H9 (cell line): ENCODE measurements at regions not wholly inside any gene's neighbourhood (a gene's known extent, or its start where the extent isn't known, plus 50 kb on each side); places are given as distances from the start of the nearest gene placed in this dataset.

Experiments used
- DNase-seq: peaks from one replicate; pipeline ENCODE4 v3.0.0-alpha.2; 2017
- H2AFZ ChIP-seq: one replicate; pipeline ENCODE4 v1.6.1; 2013; ENCODE audit warnings: mild to moderate bottlenecking, low read length, control low read depth, moderate library complexity
- H2AK5ac ChIP-seq: 2 replicates; pipeline ENCODE4 v1.6.1; 2013; ENCODE audit warnings: low read length, control low read depth, mixed read lengths; ENCODE audit not compliant: insufficient read length
- H2BK120ac ChIP-seq: one replicate; pipeline ENCODE4 v1.6.1; 2013; ENCODE audit warnings: low read depth, mild to moderate bottlenecking, low read length, control low read depth, inconsistent platforms; ENCODE audit not compliant: poor library complexity, severe bottlenecking
- H2BK12ac ChIP-seq: 2 replicates; pipeline ENCODE4 v1.6.1; 2013; ENCODE audit warnings: low read length, control low read depth, mixed read lengths, low read depth; ENCODE audit not compliant: insufficient read length
- H2BK15ac ChIP-seq: 2 replicates; pipeline ENCODE4 v1.6.1; 2013; ENCODE audit warnings: low read depth, low read length, control low read depth
- H2BK20ac ChIP-seq: one replicate; pipeline ENCODE4 v1.6.1; 2013; ENCODE audit warnings: low read depth, mild to moderate bottlenecking, low read length, control low read depth, inconsistent platforms; ENCODE audit not compliant: poor library complexity, severe bottlenecking
- H2BK5ac ChIP-seq: 2 replicates; pipeline ENCODE4 v1.6.1; 2013; ENCODE audit warnings: low read length, control low read depth, mixed read lengths; ENCODE audit not compliant: insufficient read length
- H3K14ac ChIP-seq: 2 replicates; pipeline ENCODE4 v1.6.1; 2013; ENCODE audit warnings: low read length, control low read depth; ENCODE audit not compliant: insufficient read depth
- H3K18ac ChIP-seq: 2 replicates; pipeline ENCODE4 v1.6.1; 2013; ENCODE audit warnings: low read depth, mild to moderate bottlenecking, mixed read lengths, low read length, control low read depth; ENCODE audit not compliant: insufficient read length
- H3K23ac ChIP-seq: 2 replicates; pipeline ENCODE4 v1.6.1; 2013; ENCODE audit warnings: low read length, control low read depth, mixed read lengths, low read depth; ENCODE audit not compliant: insufficient read length
- H3K23me2 ChIP-seq: 2 replicates; pipeline ENCODE4 v1.6.1; 2013; ENCODE audit warnings: low read depth, mild to moderate bottlenecking, mixed read lengths, low read length, control low read depth; ENCODE audit not compliant: insufficient read length, poor library complexity, severe bottlenecking
- H3K27ac ChIP-seq: 2 replicates; pipeline ENCODE4 v1.5.1; 2013; ENCODE audit warnings: low read length, control low read depth, mixed read lengths, low read depth; ENCODE audit not compliant: insufficient read length
- H3K27me3 ChIP-seq: 2 replicates; pipeline ENCODE4 v1.6.1; 2013; ENCODE audit warnings: low read length, control low read depth, inconsistent platforms; ENCODE audit not compliant: insufficient read depth
- H3K4ac ChIP-seq: 2 replicates; pipeline ENCODE4 v1.6.1; 2013; ENCODE audit warnings: low read depth, mild to moderate bottlenecking, control low read depth, inconsistent platforms, low read length, moderate library complexity
- H3K4me1 ChIP-seq: 2 replicates; pipeline ENCODE4 v1.6.1; 2013; ENCODE audit warnings: low read length, control low read depth, inconsistent platforms; ENCODE audit not compliant: insufficient read depth
- H3K4me2 ChIP-seq: 2 replicates; pipeline ENCODE4 v1.6.1; 2013; ENCODE audit warnings: low read length, control low read depth, mixed read lengths; ENCODE audit not compliant: insufficient read length, insufficient read depth
- H3K56ac ChIP-seq: 2 replicates; pipeline ENCODE4 v1.6.1; 2013; ENCODE audit warnings: low read depth, mild to moderate bottlenecking, mixed read lengths, low read length, control low read depth; ENCODE audit not compliant: insufficient read length
- H3K79me1 ChIP-seq: 2 replicates; pipeline ENCODE4 v1.6.1; 2013; ENCODE audit warnings: low read depth, mild to moderate bottlenecking, moderate library complexity, low read length, control low read depth, inconsistent platforms; ENCODE audit not compliant: insufficient read depth, poor library complexity, severe bottlenecking
- H3K79me2 ChIP-seq: 2 replicates; pipeline ENCODE4 v1.6.1; 2013; ENCODE audit warnings: low read length, control low read depth, inconsistent platforms; ENCODE audit not compliant: insufficient read depth
- H3K9ac ChIP-seq: 2 replicates; pipeline ENCODE4 v1.6.1; 2013; ENCODE audit warnings: low read length, control low read depth, mixed read lengths; ENCODE audit not compliant: insufficient read length; ENCODE audit errors: extremely low read depth
- H3K9me3 ChIP-seq: one replicate; pipeline ENCODE4 v1.6.1; 2013; ENCODE audit warnings: low read depth, low read length, inconsistent platforms; ENCODE audit not compliant: control insufficient read depth
- H3T11ph ChIP-seq: one replicate; pipeline ENCODE4 v1.6.1; 2013; ENCODE audit warnings: mild to moderate bottlenecking, low read length, control low read depth, inconsistent platforms
- H4K20me1 ChIP-seq: one replicate; pipeline ENCODE4 v1.6.1; 2013; ENCODE audit not compliant: control insufficient read depth, insufficient read length, insufficient read depth
- H4K5ac ChIP-seq: 2 replicates; pipeline ENCODE4 v1.6.1; 2013; ENCODE audit warnings: low read depth, mild to moderate bottlenecking, mixed read lengths, low read length, control low read depth; ENCODE audit not compliant: insufficient read length
- H4K8ac ChIP-seq: replicated peaks from 2 replicates; pipeline ENCODE4 v1.6.1; 2013; ENCODE audit warnings: low read length, control low read depth, mixed read lengths, low read depth; ENCODE audit not compliant: insufficient read length
- H4K91ac ChIP-seq: 2 replicates; pipeline ENCODE4 v1.6.1; 2013; ENCODE audit warnings: low read depth, mild to moderate bottlenecking, moderate library complexity, mixed read lengths, low read length, control low read depth; ENCODE audit not compliant: insufficient read length
- H3K27ac Mint-ChIP-seq, 3 experiments: 2 replicates in 2 of 3; 3 replicates in 1 of 3; pipeline ENCODE4 v1.8.0; 2020 to 2021; ENCODE audit warnings: mixed read lengths in 3 of 3, mild to moderate bottlenecking in 1 of 3, moderate library complexity in 1 of 3
- H3K27me3 Mint-ChIP-seq: 2 replicates; pipeline ENCODE4 v1.8.0; 2021; ENCODE audit warnings: low read depth, mild to moderate bottlenecking, moderate library complexity, mixed read lengths
- H3K36me3 Mint-ChIP-seq, 3 experiments: 2 replicates in 2 of 3; 3 replicates in 1 of 3; pipeline ENCODE4 v1.8.0; 2020 to 2021; ENCODE audit warnings: low read depth in 3 of 3, mixed read lengths in 3 of 3; ENCODE audit not compliant: insufficient read depth in 1 of 3
- H3K4me1 Mint-ChIP-seq, 2 experiments: 2 replicates each; pipeline ENCODE4 v1.8.0; 2020; ENCODE audit warnings: mixed read lengths in 2 of 2
- H3K4me3 Mint-ChIP-seq, 2 experiments: 2 replicates in 1 of 2; 3 replicates in 1 of 2; pipeline ENCODE4 v1.8.0; 2020 to 2021; ENCODE audit warnings: mild to moderate bottlenecking in 2 of 2, mixed read lengths in 2 of 2, moderate library complexity in 1 of 2
- H3K9me3 Mint-ChIP-seq, 2 experiments: 2 replicates in 1 of 2; 3 replicates in 1 of 2; pipeline ENCODE4 v1.8.0; 2020; ENCODE audit warnings: mild to moderate bottlenecking in 2 of 2, mixed read lengths in 2 of 2, moderate library complexity in 1 of 2
- CTCF ChIP-seq: fragments of 200-600 bp; sonication (generic); conservative IDR thresholded peaks from 3 replicates; pipeline ENCODE4 v1.8.0; 2021; ENCODE audit warnings: antibody characterized with exemption, mild to moderate bottlenecking
- WGBS: extraction: QIAGEN DNeasy Blood & Tissue Kit; methylation state at CpG from one replicate; pipeline ENCODE4 v1.1.7; 2013; ENCODE audit warnings: missing lambda C conversion rate, low lambda C conversion rate, mixed read lengths; ENCODE audit not compliant: insufficient read length; ENCODE audit errors: extremely low coverage; 5-methylcytosine and 5-hydroxymethylcytosine counted together

- TF ChIP-seq CTCF: no peak
- no peaks in the 10 kb centered on the region for H3K27me3 ChIP-seq
- H3K79me2 ChIP-seq: no peaks in the 10 kb centered on the region
- H2BK5ac ChIP-seq: no peak overlapping the region
- H4K91ac ChIP-seq: no peak overlapping the region
- H2BK120ac ChIP-seq: no peak overlapping the region
- no peak overlapping the region for H3K4ac ChIP-seq
- no peak overlapping the region for H3K56ac ChIP-seq
- no peak overlapping the region for H3K27ac Mint-ChIP-seq
- H2BK20ac ChIP-seq: no peak overlapping the region
- no peaks in the 10 kb centered on the region for H3K79me1 ChIP-seq
- H4K5ac ChIP-seq: no peak overlapping the region
- H3K9ac ChIP-seq: no peak overlapping the region
- no CpG with 5 or more reads among the region's 1 CpG for WGBS
- H4K8ac ChIP-seq: no peak overlapping the region
- no peaks in the 10 kb centered on the region for H3K27me3 Mint-ChIP-seq
- H3T11ph ChIP-seq: no peak overlapping the region
- no peak overlapping the region for H3K18ac ChIP-seq
- no peaks in the 10 kb centered on the region for H3K9me3 ChIP-seq
- peaks cover 10 to 13% of the 10 kb centered on the region in 2 experiments for H3K9me3 Mint-ChIP-seq
- no peak overlapping the region for H2BK12ac ChIP-seq
- H3K4me1 ChIP-seq: no peaks in the 10 kb centered on the region
- no peak overlapping the region for H3K23ac ChIP-seq
- no peak for DNase-seq
- no peaks in the 10 kb centered on the region for H3K23me2 ChIP-seq
- no peak overlapping the region for H2AFZ ChIP-seq
- H3K36me3 Mint-ChIP-seq: peaks cover 2 to 19% (median 10%) of the 10 kb centered on the region in 3 experiments; a peak in 4 of 7 replicates
- no peak overlapping the region for H3K4me2 ChIP-seq
- H3K14ac ChIP-seq: no peak overlapping the region
- no peak overlapping the region for H3K27ac ChIP-seq
- no peak overlapping the region for H2AK5ac ChIP-seq
- H4K20me1 ChIP-seq: no peaks in the 10 kb centered on the region
- H3K4me3 Mint-ChIP-seq: no peak overlapping the region
- H2BK15ac ChIP-seq: no peak overlapping the region
- peaks cover 0 to 4% of the 10 kb centered on the region in 2 experiments; a peak in 1 of 4 replicates for H3K4me1 Mint-ChIP-seq
Measured at GRCh38 chr5:33043343-33043997, 332.3 kb downstream of the NPR3 start.
